Erythroblast (primary cell): ENCODE measurements at regions not wholly inside any gene's neighbourhood (a gene's known extent, or its start where the extent isn't known, plus 50 kb on each side); places are given as distances from the start of the nearest gene placed in this dataset.
"Not testable (repeated sequence)": the region's sequence is repeated elsewhere in the genome, so short reads cannot be mapped to it uniquely, and the experiment has no call there.

Experiments used
- DNase-seq, 2 experiments: peaks; one replicate each; lab custom pipeline; 2025; lab: John Stamatoyannopoulos, UW
- GATA1 ChIP-seq: IDR thresholded peaks from 2 replicates; pipeline ENCODE4 v1.6.1; 2011; ENCODE audit warnings: low read depth, mild to moderate bottlenecking, control low read depth, low read length, moderate library complexity
- POLR2A ChIP-seq: IDR thresholded peaks from 2 replicates; pipeline ENCODE4 v1.6.1; 2011; ENCODE audit warnings: mild to moderate bottlenecking, low read length

DNA sequence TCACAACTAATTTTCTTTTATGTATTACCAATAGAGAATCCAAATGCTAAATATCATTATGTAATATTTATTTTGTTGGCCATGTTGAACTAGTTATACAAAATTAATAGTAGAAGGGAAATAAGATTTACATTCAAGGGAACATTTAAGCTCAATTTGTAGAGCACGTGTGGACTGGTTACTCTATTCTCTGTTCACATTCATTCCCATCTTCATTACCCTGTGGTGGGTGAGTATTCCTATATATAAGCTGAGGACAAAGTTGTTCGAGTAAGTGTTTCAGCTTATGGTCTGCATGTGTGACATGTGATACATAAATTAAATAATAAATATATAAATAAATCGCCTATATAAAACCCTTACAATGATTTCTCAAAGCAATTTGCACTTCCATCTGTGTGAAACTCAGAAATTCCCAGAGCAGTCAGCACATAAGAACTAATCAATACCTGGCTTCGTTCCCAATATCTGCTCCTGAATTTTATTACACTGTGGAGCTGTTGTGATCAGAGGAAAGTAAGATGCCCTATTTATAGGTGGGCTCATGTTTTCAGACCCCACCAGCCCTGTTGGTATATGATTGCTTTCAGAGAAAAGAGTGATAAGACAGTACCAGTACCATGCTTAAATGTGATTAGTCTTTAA, 308.2 kb upstream of the DCN start:
- TF ChIP-seq POLR2A, result no peak
- no peak for TF ChIP-seq GATA1
- DNase-seq, result no peak

DNA sequence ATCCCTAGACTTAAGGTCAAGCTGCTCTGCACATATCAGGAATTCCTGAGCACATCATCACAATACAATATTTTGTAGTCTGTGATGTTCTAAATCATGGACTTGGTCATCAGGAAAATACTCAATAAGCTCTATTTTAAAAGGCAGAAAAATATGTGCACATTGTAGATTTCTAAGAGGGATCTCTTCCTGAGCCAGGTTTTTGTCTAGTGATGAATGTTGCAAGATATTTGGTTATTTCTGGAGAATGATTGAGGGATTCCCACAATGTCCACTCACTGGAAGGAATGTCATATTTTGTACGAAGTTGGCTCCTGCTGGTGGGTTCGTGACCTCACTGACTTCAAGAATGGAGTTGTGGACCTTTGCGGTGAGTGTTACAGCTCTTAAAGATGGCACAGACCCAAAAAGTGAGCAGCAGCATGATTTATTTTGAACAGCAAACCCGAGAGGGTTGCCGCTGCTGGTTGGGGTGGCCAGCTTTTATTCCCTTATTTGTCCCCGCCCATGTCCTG, 300.9 kb upstream of the DCN start:
- TF ChIP-seq POLR2A (no peak), GATA1 (no peak)
- no peak for DNase-seq

DNA sequence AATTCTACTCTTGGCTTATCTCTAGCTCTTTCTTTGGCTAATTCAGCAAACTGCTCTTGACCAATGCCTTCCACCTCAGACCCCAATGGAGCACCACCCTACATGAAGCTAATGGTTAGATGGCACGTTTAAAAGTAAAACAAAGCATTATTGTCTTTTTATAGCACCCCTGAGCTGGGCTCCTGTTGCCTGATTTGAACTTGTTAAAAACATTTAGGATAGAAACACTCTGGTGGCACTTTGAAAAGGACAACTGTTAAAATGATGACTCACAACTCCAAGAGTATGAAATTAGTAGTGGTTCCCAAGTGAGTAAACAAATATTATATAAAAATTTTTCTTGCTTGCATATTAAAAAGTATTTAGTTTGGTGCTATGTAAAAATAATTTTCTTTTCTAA, 299.6 kb upstream of the DCN start:
- DNase-seq, result no peak
- TF ChIP-seq POLR2A, result no peak
- TF ChIP-seq GATA1, result no peak

DNA sequence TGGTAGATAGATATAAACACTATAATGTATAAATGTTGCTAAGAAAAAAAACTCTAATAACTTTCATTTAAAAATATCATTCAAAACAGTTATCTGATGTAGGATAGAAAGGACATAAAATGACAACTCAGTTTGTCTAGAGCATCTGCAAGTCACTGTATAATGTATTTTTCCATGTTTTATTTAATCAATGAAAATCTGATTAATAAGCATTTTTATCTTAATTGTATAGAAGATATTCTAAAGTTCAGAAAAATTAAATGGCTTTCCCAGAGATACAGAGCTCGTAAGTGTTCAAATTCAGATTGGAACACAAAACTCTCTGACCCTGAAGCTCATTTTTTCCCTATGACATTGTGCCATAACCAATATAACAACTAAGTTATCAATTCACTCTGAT, 295.9 kb upstream of the DCN start:
- TF ChIP-seq GATA1 (no peak), POLR2A (no peak)
- DNase-seq, result no peak

DNA sequence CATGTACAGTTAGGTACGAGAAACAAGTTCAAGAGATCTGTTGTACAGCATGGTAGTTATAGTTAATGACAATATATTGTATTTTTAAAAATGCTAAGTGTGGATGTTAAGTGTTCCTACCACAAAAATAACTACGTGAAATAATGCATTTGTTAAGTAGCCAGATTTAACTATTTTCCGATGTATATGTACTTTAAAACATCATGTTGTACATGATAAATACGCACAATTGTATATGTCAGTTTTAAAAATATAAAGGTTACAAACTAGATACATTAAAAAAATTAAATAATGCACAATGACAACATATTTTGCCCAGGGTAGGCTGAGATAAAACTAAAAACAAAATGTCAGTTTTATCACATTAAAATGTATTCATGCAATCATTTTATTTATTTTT, 285.1 kb upstream of the DCN start:
- no peak for DNase-seq
- no peak for TF ChIP-seq POLR2A
- no peak for TF ChIP-seq GATA1

DNA sequence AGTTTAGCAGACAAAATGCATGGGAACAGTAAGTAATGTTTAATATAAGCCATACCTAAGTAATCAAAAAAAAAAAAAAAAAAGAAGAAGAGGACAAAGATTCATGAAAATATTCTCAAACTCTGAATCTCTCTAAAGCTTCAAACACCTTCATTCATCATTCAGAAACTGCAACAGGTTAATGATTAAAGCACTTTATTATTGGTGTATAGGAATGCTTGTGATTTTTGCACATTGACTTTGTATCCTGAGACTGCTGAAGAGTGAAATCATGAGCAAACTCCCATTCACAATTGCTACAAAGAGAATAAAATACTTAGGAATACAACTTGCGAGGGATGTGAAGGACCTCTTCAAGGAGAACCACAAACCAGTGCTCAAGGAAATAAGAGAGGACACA, 278.4 kb upstream of the DCN start:
- no peak for DNase-seq
- TF ChIP-seq GATA1 (no peak), POLR2A (no peak)

DNA sequence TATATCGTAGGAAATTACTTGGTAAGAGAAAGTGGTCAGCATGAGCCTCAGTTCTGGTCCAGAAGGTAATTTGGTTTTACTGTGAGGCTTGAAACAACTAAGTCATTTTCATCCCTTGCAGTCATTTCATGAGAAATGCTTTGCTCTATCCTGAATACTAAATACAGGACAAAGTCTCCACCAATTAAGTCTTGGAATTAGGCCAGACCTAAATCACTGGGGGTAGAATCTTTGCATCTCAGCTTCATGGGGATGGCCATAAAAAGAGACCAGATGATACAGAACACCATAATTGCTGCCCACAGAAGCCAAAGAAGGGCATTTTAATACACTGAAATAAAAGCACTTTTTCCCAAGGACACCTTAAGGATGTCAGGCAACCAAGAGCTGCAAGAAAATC, 277.9 kb upstream of the DCN start:
- DNase-seq, result no peak
- no peak for TF ChIP-seq GATA1
- TF ChIP-seq POLR2A, result no peak

DNA sequence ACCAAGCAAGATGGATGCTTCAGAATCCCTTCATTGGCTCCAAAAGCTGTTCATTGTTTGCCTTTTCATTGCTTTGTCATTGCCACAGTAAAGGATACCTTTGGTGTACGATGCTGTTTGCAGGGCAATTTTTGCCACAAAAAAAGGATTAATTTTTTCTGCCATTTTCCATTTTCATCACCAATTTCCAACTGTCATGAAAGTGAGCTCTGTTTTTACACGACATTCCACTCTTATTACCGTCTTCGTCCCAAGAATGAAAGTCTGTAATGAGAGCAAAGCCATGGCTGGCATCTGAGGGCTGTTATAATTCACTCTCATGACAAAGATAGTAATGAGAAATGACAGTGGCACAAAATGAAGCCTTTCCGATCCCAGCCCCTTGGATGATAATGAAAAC, 272.7 kb upstream of the DCN start:
- DNase-seq, result no peak
- TF ChIP-seq POLR2A (no peak), GATA1 (no peak)

DNA sequence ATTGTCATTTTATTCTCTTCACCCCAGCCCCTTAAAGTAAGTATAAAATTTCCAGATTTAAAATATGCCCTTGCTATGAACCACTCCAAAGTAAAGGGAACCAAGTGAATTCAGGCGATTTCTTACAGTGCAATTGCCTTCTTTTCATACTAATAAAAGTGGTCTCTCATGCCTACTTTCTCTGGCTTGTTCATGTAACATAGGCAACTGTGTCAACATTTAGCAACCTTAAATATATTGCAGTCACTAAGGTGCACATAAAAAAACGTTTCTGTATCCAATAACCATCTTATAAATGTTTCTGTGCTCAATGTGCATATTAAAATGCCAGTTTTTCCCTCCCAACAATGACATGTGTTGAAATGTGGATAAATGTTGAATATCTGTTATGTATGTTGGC, 271.6 kb upstream of the DCN start:
- TF ChIP-seq GATA1 (no peak), POLR2A (no peak)

DNA sequence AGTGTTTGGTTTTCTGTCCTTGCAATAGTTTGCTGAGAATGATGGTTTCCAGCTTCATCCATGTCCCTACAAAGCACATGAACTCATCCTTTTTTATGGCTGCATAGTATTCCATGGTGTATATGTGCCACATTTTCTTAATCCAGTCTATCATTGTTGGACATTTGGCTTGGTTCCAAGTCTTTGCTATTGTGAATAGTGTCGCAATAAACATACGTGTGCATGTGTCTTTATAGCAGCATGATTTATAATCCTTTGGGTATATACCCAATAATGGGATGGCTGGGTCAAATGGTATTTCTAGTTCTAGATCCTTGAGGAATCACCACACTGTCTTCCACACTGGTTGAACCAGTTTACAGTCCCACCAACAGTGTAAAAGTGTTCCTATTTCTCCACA, 269.8 kb upstream of the DCN start:
- DNase-seq, result not testable (repeated sequence)

More for the DNA sequence above, 271.6 kb upstream of the DCN start:
- DNase-seq, result no peak

DNA sequence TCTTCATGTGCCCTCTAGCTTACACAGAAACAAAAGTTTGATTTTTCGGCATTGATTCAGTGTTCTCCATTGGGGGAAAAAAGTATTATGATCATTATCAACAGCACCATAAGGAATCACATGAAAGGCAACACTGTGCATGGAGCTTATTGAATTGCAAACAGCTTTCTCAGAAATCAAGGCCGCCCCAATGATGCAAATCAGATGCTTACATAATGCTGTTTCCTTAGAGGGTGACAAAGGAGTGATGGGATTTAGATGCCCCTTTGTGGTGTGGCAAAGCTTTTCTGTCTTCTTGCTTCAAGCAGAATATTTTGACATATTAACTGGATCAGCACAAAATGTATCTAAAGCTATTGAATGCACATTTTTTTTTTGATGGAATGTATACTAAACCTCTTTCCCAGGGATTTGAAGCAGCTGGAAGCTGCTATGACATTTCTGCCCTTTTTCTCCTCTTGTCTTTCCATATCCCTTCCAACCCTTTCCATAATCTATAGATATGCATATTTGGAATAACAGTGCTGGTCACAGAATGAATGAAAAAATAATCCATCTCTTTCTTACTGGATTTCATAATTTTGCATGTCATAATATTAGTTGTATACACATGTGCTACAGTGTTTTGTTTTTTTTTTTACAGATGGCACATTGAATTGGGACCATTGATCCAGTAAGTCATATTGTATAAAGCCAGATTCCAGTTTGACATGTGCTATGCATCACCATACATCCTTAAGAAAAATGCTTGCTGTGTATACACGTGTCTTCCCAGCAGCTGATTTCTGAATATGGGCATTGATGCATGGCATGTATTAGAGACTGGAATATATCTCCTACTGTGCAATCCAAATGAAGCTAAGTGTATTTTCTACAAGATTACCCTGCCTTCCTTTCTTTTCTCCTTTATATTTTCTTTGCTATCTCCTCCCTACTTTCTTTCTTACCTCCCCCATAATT, 259.7 kb upstream of the DCN start:
- TF ChIP-seq POLR2A (no peak), GATA1 (no peak)
- no peak for DNase-seq

DNA sequence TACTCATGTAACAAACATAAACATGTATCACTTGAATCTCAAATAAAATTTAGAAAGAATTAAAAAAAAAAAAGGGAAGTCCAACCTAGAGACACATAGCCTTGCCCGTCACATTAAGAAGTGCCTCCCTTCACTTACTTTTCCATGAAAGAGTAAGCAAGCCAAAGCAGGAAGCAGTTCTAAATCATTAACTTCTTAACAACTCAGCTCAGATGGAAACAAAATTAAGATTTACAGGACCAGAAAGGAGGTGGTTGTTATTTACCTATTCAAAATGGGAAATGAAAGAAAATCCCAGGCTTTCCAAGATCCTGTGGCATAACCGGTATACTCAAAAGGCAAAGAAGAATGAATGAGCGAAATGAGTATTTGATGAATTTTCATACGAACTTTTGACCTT, 258.6 kb upstream of the DCN start:
- TF ChIP-seq POLR2A (no peak), GATA1 (no peak)
- DNase-seq, result no peak

DNA sequence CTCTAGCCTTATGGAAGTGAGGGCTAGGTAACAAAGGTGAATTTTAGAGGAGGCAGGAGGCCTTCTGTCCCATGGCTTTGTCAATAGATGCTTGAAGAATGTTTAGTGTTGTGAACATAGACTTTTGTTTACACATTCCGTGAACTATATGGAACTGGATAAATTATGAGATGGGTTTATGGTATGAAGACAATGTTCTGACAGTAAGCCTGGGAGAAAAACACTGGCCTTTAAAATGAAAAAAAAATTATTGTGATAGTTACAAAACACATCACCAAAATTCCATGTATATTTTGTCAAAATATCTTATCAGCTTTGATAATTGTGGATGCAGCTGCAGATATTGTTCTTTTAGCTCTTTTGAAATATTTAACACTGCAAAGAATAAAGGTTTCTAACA, 251.5 kb upstream of the DCN start:
- no peak for TF ChIP-seq GATA1
- TF ChIP-seq POLR2A, result no peak
- DNase-seq, result no peak

DNA sequence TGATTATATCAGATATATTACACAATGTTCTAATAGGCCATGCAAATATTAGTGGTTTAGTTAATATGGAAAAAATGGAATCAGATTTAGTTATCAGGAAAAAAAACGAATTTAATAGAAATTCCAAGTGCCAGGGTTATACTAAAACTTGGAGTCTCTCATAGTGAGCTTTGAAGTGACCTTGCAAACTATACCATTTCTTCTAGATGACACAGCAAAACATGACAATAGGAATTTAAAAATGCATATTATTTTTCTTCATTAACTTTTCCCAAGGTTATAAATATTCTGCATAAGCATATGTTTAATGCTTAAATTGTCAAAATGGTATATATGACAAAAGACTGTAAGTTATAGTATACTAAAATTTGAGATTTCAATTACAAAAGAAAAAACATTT, 250.1 kb upstream of the DCN start:
- TF ChIP-seq GATA1, result no peak
- no peak for TF ChIP-seq POLR2A
- no peak for DNase-seq
